Spinal cord (tissue), 10 donors: ENCODE measurements at regions not wholly inside any gene's neighbourhood (a gene's known extent, or its start where the extent isn't known, plus 50 kb on each side); places are given as distances from the start of the nearest gene placed in this dataset. TPM values are rescaled to one million over a fixed set of nuclear protein-coding genes. Genes with fewer than 3 reads are reported as not detected.
A peak's percentile ranks its signal among the peaks of the same experiment; 100 is the strongest.

Source experiments
- DNase-seq, 6 donors: peaks; one replicate each; pipeline versions ENCODE4 v3.0.0 to v3.0.0-alpha.2; 2013 to 2015; ENCODE audit warnings: low spot score in 6 of 6, low read depth in 4 of 6
- H3K27ac ChIP-seq: one replicate; pipeline ENCODE4 v1.5.1; 2013; ENCODE audit warnings: low read depth, low read length, control low read depth
- H3K27me3 ChIP-seq: one replicate; pipeline ENCODE4 v1.6.1; 2013; ENCODE audit warnings: low read length; ENCODE audit not compliant: control insufficient read depth, insufficient read depth
- H3K36me3 ChIP-seq: one replicate; pipeline ENCODE4 v1.6.1; 2013; ENCODE audit warnings: low read length; ENCODE audit not compliant: control insufficient read depth, insufficient read depth
- H3K4me1 ChIP-seq: one replicate; pipeline ENCODE4 v1.6.1; 2013; ENCODE audit warnings: low read length; ENCODE audit not compliant: control insufficient read depth, insufficient read depth
- H3K4me3 ChIP-seq: one replicate; pipeline ENCODE4 v1.5.1; 2013; ENCODE audit warnings: low read depth, low read length, control low read depth
- H3K9me3 ChIP-seq: one replicate; pipeline ENCODE4 v1.6.1; 2013; ENCODE audit warnings: low read length; ENCODE audit not compliant: control insufficient read depth, insufficient read depth
- WGBS: methylation state at CpG from one replicate; pipeline ENCODE4 v1.1.5; 2013; ENCODE audit warnings: missing lambda C conversion rate; ENCODE audit not compliant: insufficient coverage; 5-methylcytosine and 5-hydroxymethylcytosine counted together
- small RNA-seq: library from RNA; depleted of rRNA; stranded (forward); fragments of <200 nt; gene quantifications from one replicate; pipeline ENCODE3, GENCODE V24; 2014; ENCODE audit warnings: low replicate concordance
- donor health status: healthy.

DNA sequence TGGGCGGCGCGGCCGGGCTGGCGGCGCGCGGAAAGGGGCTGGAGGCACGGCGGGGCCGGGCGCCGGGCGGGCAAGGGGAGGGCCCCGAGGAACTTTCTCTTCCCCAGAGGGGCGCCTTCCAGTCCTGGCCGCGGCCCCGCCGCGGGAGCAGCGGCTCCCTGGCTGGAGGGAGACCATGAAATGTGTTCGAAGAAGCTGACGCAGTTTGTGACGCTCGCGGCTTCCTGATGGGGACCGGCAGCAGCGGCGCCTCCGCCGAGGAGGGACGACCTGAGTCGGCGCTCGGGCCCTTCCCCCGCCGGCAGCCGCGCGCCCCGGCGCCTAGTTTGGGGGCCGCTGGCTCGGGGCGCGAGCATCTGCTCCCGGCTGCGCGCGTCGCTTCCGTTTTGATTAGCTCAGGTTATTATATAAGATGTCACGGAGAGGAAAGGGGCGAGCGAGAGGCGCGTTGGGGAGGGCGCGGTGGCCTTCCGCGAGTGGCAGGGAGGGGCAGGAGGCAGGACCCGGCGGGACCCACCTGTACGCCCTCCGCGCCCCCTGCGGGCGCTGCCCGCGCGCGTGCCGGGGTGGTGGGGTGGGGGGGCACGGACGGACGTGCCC lies 57.1 kb upstream of the PCGF5 start:
- no peaks in the 10 kb centered on the region for H3K27me3 ChIP-seq
- DNase-seq = peak in 5 of 6 donors; percentile 23 to 84 (median 43)
- H3K4me1 ChIP-seq = peaks cover 14% of the 10 kb centered on the region
- H3K36me3 ChIP-seq = no peaks in the 10 kb centered on the region
- no peaks in the 10 kb centered on the region for H3K9me3 ChIP-seq
- WGBS = under 1% methylated on average over 68 of the region's 77 CpGs
- peak overlapping the region; percentile 55 for H3K27ac ChIP-seq
- H3K4me3 ChIP-seq = peak overlapping the region; percentile 66

DNA sequence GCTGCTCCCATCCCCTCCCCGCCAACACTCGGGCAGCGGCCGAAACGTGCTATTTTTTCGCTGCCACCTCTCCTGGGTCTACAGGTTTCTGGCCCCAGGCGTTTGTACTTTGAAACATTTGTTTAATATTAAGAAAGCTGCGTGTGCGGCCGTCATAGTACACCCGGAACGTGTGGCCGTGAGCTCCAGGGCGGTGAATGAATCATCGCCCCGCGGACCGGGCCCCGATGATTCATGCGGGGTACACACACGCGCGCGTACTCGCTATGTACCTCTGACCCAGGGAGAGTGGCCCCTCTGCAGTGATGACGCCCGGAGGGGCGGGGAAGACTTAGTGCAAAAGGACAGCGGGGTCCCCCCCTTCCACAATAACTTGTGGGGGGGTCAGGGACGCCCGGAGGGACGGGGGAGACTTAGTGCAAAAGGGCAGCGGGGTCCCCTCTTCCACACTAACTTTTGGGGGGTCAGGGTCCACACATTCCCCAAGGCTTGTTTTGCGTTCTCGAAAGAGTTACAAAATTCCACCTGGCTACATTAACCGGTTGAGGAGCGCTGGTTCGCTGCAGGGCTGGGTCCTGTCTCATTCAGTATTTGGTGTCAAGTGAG lies 56.5 kb upstream of the PCGF5 start:
- 0% methylated on average over 21 of the region's 38 CpGs for WGBS
- DNase-seq = peak in 3 of 6 donors; percentile 11 to 44 (median 42)

DNA sequence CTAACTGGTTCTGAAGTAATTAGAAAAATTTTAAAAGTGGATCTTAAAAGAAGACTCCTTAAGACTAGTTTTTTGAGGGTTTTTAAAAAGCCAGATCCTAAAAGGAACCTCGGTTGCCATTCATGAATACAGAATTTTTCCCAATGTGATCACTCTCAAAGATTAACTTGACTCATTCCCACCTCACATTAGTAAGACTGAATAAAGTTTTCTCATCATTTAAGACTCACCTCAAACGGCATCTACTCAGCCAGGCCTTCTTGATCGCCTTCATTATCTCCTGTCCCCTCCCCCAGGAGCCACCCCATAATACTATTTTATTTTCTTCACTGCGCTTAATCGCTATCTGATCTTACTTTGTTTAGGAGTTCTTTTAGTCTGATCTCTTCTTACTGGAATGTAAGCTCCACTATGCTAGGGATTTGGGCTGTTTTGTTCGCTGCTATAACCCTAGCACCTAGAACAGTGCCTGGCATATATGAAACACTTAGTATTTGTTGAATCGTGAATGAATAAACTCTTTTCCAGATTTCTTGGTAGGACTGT lies 55.9 kb upstream of the PCGF5 start:
- Histone ChIP-seq H3K27ac (no peak overlapping the region), H3K27me3 (no peaks in the 10 kb centered on the region), H3K9me3 (no peaks in the 10 kb centered on the region), H3K36me3 (no peaks in the 10 kb centered on the region), H3K4me1 (peaks cover 14% of the 10 kb centered on the region), H3K4me3 (peak overlapping the region; percentile 66)
- WGBS = 56% methylated on average over 3 of the region's 7 CpGs
- DNase-seq = no peak

More for the DNA sequence above, 56.5 kb upstream of the PCGF5 start:
- H3K36me3 ChIP-seq = no peaks in the 10 kb centered on the region
- H3K4me3 ChIP-seq = peak overlapping the region; percentile 66
- no peaks in the 10 kb centered on the region for H3K27me3 ChIP-seq
- H3K27ac ChIP-seq = no peak overlapping the region
- H3K9me3 ChIP-seq = no peaks in the 10 kb centered on the region
- peaks cover 14% of the 10 kb centered on the region for H3K4me1 ChIP-seq

DNA sequence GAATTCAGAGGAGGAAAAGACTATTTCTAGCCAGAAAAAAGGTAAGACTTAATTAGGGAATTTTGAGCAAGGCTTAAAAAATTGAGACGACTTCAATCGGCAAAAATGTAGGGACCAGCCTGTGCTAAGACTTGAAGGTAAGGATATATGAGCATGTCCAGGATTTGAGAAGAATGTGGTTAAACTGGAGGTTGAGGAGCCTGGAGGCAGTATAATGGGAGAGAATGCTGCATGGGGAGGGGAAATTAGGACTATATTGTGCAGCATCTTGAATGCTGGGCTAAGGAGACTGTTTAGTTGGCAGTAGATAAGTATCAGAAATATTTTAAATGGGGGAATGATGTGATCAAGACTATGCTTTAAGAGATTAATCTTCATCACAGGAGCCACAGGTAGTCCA lies 53.1 kb upstream of the PCGF5 start:
- Histone ChIP-seq H3K9me3 (no peaks in the 10 kb centered on the region), H3K4me3 (no peak overlapping the region), H3K27ac (no peak overlapping the region), H3K4me1 (peaks cover 7% of the 10 kb centered on the region), H3K36me3 (no peaks in the 10 kb centered on the region), H3K27me3 (no peaks in the 10 kb centered on the region)
- 86% methylated on average over 2 of the region's 2 CpGs for WGBS
- no peak for DNase-seq

DNA sequence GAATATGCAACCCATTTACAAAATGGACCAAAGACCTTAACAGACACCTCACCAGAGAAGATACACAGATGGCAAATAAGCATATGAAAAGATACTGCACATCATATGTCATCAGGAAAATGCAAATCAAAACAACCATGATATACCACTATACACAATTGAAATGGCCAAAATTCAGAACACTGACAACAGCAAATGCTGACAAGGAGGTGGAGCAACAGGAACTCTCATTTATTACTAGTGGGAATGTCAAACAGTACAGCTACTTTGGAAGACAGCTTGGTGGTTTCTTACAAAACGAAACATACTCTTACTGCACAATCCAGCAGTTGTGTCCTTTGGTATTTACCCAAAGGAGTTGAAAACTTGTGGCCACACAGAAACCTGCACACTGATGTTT lies 50.0 kb upstream of the PCGF5 start:
- H3K4me3 ChIP-seq = no peak overlapping the region
- H3K4me1 ChIP-seq = no peaks in the 10 kb centered on the region
- no peaks in the 10 kb centered on the region for H3K27me3 ChIP-seq
- no peaks in the 10 kb centered on the region for H3K9me3 ChIP-seq
- 86% methylated on average over 1 of the region's 1 CpG for WGBS
- DNase-seq = no peak
- H3K36me3 ChIP-seq = no peaks in the 10 kb centered on the region
- no peak overlapping the region for H3K27ac ChIP-seq

Small RNA genes in the stretch of these regions (small RNA-seq; reads per million reads assigned to genes)
- gene AL365434.2 = not detected
